Right atrium auricular region (tissue), 2 donors: ENCODE measurements at regions not wholly inside any gene's neighbourhood (a gene's known extent, or its start where the extent isn't known, plus 50 kb on each side); places are given as distances from the start of the nearest gene placed in this dataset.

Source experiments
- DNase-seq: peaks from one replicate; pipeline ENCODE4 v3.0.0-alpha.2; 2019; ENCODE audit warnings: low spot score
- H3K27ac ChIP-seq, 2 donors: fragments of 200-600 bp; sonication (generic); 1 replicate in 1 of 2; 2 replicates in 1 of 2; pipeline ENCODE4 v1.5.1; 2016 to 2019
- H3K27me3 ChIP-seq, 2 donors: fragments of 200-600 bp; sonication (generic); one replicate each; pipeline versions ENCODE4 v1.5.1 to v1.6.0; 2017 to 2019
- H3K36me3 ChIP-seq: fragments of 200-600 bp; sonication (generic); one replicate; pipeline ENCODE4 v1.5.1; 2016
- H3K4me1 ChIP-seq, 2 donors: fragments of 200-600 bp; sonication (generic); one replicate each; pipeline versions ENCODE4 v1.5.1 to v1.6.0; 2017 to 2019
- H3K4me3 ChIP-seq, 2 donors: fragments of 200-600 bp; sonication (generic); 1 replicate in 1 of 2; 2 replicates in 1 of 2; pipeline ENCODE4 v1.5.1; 2017 to 2019; ENCODE audit warnings: mild to moderate bottlenecking in 1 of 2, moderate library complexity in 1 of 2
- H3K9me3 ChIP-seq, 2 donors: fragments of 200-600 bp; sonication (generic); one replicate each; pipeline ENCODE4 v1.5.1; 2019
- CTCF ChIP-seq, 2 donors: fragments of 200-600 bp; sonication (generic); IDR thresholded peaks; one replicate each; pipeline ENCODE4 v1.5.1; 2019; ENCODE audit warnings: antibody characterized with exemption in 2 of 2

- DNase-seq = no peak
- H3K4me1 ChIP-seq = no peaks in the 10 kb centered on the region
- TF ChIP-seq CTCF (IDR thresholded peaks at IDR 0.05) = no peak
- no peaks in the 10 kb centered on the region for H3K27me3 ChIP-seq
- no peaks in the 10 kb centered on the region for H3K36me3 ChIP-seq
- H3K4me3 ChIP-seq = no peak overlapping the region
- no peak overlapping the region for H3K27ac ChIP-seq
- no peaks in the 10 kb centered on the region for H3K9me3 ChIP-seq
These were observed 266.5 kb upstream of the RIMS1 start for GRCh38 chr6:71619836-71620235.

DNA sequence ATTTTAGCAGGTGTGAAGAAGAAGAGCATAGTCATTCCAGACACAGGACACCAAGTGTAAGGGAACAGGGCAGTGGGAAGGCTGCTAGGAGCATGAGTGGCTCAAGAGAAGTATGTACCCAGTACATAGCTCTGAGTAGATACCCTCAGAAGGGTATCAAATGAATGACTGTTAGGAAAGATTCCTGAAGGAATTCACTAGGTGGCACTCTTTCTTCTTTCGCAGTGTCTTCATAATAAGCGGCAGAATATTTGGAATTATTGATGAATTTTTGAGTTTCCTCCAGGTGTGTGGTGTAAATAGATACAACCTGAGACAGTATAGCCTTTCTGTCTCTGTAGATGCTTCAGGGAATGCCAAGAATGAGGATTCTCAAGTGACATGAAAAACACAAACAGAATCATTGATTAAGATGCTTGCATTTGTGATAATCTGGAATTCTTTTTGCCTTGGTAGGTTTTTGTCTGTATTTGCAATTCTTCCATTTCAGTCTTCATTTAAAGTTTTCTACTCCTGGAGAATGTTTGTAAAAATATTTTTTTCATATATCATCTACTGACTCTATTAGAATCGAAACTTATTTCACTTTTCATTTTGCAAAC, 264.3 kb upstream of the RIMS1 start:
- H3K27ac ChIP-seq = no peak overlapping the region
- no peaks in the 10 kb centered on the region for H3K36me3 ChIP-seq
- H3K9me3 ChIP-seq = no peaks in the 10 kb centered on the region
- no peaks in the 10 kb centered on the region for H3K27me3 ChIP-seq
- H3K4me3 ChIP-seq = no peak overlapping the region
- peak in 1 of 2 donors; percentile 32 for TF ChIP-seq CTCF (IDR thresholded peaks at IDR 0.05)
- H3K4me1 ChIP-seq = no peaks in the 10 kb centered on the region
- no peak for DNase-seq

- no peaks in the 10 kb centered on the region for H3K27me3 ChIP-seq
- TF ChIP-seq CTCF (IDR thresholded peaks at IDR 0.05) = no peak
- no peak overlapping the region for H3K4me3 ChIP-seq
- no peaks in the 10 kb centered on the region for H3K4me1 ChIP-seq
- H3K36me3 ChIP-seq = no peaks in the 10 kb centered on the region
- H3K9me3 ChIP-seq = no peaks in the 10 kb centered on the region
- no peak for DNase-seq
- no peak overlapping the region for H3K27ac ChIP-seq
These were observed 244.2 kb upstream of the RIMS1 start for GRCh38 chr6:71642120-71642519.

DNA sequence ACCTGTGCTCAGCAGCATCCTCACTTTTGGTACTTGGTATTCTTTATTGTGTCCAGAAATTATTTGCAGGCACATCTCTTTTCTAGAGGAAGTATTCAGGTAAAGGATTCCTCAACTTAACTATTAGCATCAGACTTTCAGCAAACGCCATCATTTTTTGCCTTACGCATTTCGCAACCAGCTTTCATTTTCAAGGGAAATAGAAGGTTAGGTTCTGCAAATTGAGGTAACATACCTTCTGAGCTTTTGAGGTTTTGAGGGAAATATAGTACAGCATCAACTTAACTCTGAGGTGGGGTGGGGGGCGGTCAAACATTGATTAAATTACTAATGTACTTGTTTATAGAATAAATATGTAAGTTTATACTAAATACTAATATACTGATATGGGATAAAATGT, 243.6 kb upstream of the RIMS1 start:
- H3K36me3 ChIP-seq = no peaks in the 10 kb centered on the region
- no peak for DNase-seq

GRCh38 chr6:71645299-71645698, 241.1 kb upstream of the RIMS1 start:
- no peak overlapping the region for H3K27ac ChIP-seq
- H3K27me3 ChIP-seq = no peaks in the 10 kb centered on the region
- no peak for TF ChIP-seq CTCF (IDR thresholded peaks at IDR 0.05)
- no peak for DNase-seq
- no peaks in the 10 kb centered on the region for H3K36me3 ChIP-seq
- peaks cover 0 to 8% of the 10 kb centered on the region in 2 donors for H3K9me3 ChIP-seq
- H3K4me1 ChIP-seq = no peaks in the 10 kb centered on the region
- no peak overlapping the region for H3K4me3 ChIP-seq

More for the DNA sequence above, 243.6 kb upstream of the RIMS1 start:
- peaks cover 0 to 1% of the 10 kb centered on the region in 2 donors for H3K9me3 ChIP-seq
- H3K27me3 ChIP-seq = no peaks in the 10 kb centered on the region
- H3K27ac ChIP-seq = no peak overlapping the region
- H3K4me1 ChIP-seq = no peaks in the 10 kb centered on the region
- no peak for TF ChIP-seq CTCF (IDR thresholded peaks at IDR 0.05)
- H3K4me3 ChIP-seq = no peak overlapping the region

DNA sequence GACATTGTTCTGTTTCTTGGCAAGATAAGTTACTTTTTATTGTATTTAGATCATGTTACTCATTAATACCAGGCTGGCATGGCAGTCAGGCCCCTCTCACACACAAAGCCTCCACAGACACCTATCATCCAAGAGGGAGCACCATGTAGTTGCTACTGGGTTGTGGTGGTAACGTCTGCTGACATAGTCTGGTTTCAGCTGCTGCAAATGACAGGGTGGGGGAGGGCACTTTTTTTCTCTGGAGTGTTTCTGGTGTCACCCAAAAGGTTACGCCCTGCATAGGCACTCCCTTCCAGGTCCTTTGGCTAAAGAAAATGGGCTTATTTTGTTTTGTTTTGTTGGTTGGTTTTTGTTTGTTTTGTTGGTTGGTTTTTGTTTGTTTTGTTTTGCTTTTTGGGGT, 236.4 kb upstream of the RIMS1 start:
- Histone ChIP-seq H3K27me3 (no peaks in the 10 kb centered on the region), H3K9me3 (peaks cover 0 to 8% of the 10 kb centered on the region in 2 donors), H3K4me3 (no peak overlapping the region), H3K4me1 (no peaks in the 10 kb centered on the region), H3K36me3 (no peaks in the 10 kb centered on the region), H3K27ac (no peak overlapping the region)
- no peak for TF ChIP-seq CTCF (IDR thresholded peaks at IDR 0.05)
- DNase-seq = no peak
